Astrocyte (in vitro differentiated cells and primary cell): ENCODE measurements at regions not wholly inside any gene's neighbourhood (a gene's known extent, or its start where the extent isn't known, plus 50 kb on each side); places are given as distances from the start of the nearest gene placed in this dataset.

Experiments used
- EZH2 ChIP-seq: IDR thresholded peaks from 2 replicates; pipeline ENCODE4 v1.6.1; 2012; ENCODE audit warnings: mild to moderate bottlenecking, low read length, inconsistent platforms; ENCODE audit not compliant: insufficient read depth
- TF ChIP-seq, protein P1 (sequence below): IDR thresholded peaks from 2 replicates; pipeline ENCODE4 v1.5.1; 2011; ENCODE audit warnings: low read depth, mild to moderate bottlenecking, inconsistent platforms, low read length, moderate library complexity; ENCODE audit not compliant: insufficient read depth

- TF ChIP-seq, protein P1, sequence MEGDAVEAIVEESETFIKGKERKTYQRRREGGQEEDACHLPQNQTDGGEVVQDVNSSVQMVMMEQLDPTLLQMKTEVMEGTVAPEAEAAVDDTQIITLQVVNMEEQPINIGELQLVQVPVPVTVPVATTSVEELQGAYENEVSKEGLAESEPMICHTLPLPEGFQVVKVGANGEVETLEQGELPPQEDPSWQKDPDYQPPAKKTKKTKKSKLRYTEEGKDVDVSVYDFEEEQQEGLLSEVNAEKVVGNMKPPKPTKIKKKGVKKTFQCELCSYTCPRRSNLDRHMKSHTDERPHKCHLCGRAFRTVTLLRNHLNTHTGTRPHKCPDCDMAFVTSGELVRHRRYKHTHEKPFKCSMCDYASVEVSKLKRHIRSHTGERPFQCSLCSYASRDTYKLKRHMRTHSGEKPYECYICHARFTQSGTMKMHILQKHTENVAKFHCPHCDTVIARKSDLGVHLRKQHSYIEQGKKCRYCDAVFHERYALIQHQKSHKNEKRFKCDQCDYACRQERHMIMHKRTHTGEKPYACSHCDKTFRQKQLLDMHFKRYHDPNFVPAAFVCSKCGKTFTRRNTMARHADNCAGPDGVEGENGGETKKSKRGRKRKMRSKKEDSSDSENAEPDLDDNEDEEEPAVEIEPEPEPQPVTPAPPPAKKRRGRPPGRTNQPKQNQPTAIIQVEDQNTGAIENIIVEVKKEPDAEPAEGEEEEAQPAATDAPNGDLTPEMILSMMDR: no peak
- no peak for TF ChIP-seq EZH2
Observed at GRCh38 chr4:83677656-83678055, 141.7 kb downstream of the GPAT3 start.
